Panc1 (cell line): ENCODE measurements at regions not wholly inside any gene's neighbourhood (a gene's known extent, or its start where the extent isn't known, plus 50 kb on each side); places are given as distances from the start of the nearest gene placed in this dataset.

Experiments
- POLR2AphosphoS5 ChIP-seq: IDR thresholded peaks from 2 replicates; pipeline ENCODE4 v1.6.1; 2012; ENCODE audit warnings: mild to moderate bottlenecking, low read depth, low read length, moderate library complexity
- SIN3A ChIP-seq: IDR thresholded peaks from 2 replicates; pipeline ENCODE4 v1.6.1; 2012; ENCODE audit warnings: low read depth, mild to moderate bottlenecking, low read length, moderate library complexity, borderline replicate concordance; ENCODE audit not compliant: insufficient read depth
- TF ChIP-seq, protein P1 (sequence below): fragments of 450-650 bp; IDR thresholded peaks from 2 replicates; pipeline ENCODE4 v1.5.1; 2017; ENCODE audit warnings: mild to moderate bottlenecking
- TF ChIP-seq, protein P2 (sequence below), 2 experiments: IDR thresholded peaks; 2 replicates each; pipeline ENCODE4 v1.6.1; 2011 to 2012; ENCODE audit warnings: low read depth in 2 of 2, control low read depth in 1 of 2, low read length in 1 of 2, mild to moderate bottlenecking in 1 of 2, moderate library complexity in 1 of 2; ENCODE audit not compliant: insufficient read depth in 1 of 2

DNA sequence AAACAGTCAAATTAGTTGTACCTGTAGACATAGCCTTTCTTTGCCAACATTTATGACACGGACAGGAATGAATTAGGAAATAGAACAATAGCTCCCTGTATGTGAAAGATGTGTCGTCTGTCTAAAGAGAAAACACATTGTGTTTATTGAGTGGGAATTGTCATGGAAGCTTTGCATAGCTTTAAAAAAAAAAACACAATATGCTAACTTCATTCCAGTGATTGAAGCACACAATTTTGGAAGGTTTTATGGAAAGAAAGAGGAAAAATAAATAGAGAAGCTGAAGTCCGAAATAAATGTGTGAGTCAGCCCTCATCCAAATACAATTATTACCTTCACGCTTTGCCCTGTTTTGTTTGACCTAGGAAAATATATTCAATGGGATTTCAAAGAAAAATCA is 1095.7 kb downstream of the TSN start:
- TF ChIP-seq, protein P1, sequence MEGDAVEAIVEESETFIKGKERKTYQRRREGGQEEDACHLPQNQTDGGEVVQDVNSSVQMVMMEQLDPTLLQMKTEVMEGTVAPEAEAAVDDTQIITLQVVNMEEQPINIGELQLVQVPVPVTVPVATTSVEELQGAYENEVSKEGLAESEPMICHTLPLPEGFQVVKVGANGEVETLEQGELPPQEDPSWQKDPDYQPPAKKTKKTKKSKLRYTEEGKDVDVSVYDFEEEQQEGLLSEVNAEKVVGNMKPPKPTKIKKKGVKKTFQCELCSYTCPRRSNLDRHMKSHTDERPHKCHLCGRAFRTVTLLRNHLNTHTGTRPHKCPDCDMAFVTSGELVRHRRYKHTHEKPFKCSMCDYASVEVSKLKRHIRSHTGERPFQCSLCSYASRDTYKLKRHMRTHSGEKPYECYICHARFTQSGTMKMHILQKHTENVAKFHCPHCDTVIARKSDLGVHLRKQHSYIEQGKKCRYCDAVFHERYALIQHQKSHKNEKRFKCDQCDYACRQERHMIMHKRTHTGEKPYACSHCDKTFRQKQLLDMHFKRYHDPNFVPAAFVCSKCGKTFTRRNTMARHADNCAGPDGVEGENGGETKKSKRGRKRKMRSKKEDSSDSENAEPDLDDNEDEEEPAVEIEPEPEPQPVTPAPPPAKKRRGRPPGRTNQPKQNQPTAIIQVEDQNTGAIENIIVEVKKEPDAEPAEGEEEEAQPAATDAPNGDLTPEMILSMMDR = no peak
- TF ChIP-seq POLR2AphosphoS5 (no peak), SIN3A (no peak)
- TF ChIP-seq, protein P2, sequence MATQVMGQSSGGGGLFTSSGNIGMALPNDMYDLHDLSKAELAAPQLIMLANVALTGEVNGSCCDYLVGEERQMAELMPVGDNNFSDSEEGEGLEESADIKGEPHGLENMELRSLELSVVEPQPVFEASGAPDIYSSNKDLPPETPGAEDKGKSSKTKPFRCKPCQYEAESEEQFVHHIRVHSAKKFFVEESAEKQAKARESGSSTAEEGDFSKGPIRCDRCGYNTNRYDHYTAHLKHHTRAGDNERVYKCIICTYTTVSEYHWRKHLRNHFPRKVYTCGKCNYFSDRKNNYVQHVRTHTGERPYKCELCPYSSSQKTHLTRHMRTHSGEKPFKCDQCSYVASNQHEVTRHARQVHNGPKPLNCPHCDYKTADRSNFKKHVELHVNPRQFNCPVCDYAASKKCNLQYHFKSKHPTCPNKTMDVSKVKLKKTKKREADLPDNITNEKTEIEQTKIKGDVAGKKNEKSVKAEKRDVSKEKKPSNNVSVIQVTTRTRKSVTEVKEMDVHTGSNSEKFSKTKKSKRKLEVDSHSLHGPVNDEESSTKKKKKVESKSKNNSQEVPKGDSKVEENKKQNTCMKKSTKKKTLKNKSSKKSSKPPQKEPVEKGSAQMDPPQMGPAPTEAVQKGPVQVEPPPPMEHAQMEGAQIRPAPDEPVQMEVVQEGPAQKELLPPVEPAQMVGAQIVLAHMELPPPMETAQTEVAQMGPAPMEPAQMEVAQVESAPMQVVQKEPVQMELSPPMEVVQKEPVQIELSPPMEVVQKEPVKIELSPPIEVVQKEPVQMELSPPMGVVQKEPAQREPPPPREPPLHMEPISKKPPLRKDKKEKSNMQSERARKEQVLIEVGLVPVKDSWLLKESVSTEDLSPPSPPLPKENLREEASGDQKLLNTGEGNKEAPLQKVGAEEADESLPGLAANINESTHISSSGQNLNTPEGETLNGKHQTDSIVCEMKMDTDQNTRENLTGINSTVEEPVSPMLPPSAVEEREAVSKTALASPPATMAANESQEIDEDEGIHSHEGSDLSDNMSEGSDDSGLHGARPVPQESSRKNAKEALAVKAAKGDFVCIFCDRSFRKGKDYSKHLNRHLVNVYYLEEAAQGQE (IDR thresholded peaks at IDR 0.05; ENCODE audit: insufficient read depth in 1 of 2, low read depth in 2 of 2, low read length in 1 of 2) = no peak
